GM21619 (cell line): ENCODE measurements at regions not wholly inside any gene's neighbourhood (a gene's known extent, or its start where the extent isn't known, plus 50 kb on each side); places are given as distances from the start of the nearest gene placed in this dataset.
A peak's percentile ranks its signal among the peaks of the same experiment; 100 is the strongest.

Experiments used
- ATAC-seq: cut with Tn5 transposase; IDR thresholded peaks from one replicate; pipeline ENCODE4 v1.9.1; 2021; ENCODE audit not compliant: unreplicated experiment

GRCh38 chr17:14776791-14777190, 475.9 kb downstream of the HS3ST3B1 start:
- no peak for ATAC-seq

DNA sequence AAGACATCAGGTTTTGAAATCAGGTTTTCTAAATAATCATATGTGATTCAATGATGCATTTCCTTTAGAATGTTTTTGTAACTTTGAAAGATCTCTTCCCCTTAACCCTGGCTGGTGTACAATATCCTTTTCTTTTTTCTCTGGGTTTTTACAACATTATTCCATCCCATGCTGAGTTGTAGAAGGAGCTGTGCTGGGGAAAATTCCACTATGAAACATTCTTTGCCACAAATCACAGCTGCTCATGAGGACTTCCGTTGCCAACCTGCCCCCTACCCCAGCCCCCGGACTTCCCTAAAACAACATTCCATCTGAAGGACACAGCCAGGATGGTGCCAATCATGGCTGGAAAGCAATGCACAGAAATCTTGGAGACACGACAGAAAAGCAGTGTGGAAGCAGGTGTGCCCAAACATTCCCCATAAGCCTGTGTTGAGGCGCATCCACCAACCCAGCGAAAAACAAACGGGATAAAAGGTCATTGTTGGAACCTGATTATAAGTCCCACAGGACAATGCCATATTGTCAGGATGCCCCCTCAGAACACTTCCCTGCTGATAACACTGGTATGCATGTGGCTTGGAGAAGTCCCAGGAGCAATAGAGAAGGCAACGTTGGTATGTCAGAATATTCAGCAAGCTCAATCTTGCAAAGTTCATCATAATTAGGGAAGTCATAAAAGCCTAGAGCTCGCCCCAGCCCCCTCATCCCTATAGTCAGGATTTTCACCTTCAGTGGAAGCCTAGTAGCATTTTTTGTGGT, 475.0 kb downstream of the HS3ST3B1 start:
- no peak for ATAC-seq

DNA sequence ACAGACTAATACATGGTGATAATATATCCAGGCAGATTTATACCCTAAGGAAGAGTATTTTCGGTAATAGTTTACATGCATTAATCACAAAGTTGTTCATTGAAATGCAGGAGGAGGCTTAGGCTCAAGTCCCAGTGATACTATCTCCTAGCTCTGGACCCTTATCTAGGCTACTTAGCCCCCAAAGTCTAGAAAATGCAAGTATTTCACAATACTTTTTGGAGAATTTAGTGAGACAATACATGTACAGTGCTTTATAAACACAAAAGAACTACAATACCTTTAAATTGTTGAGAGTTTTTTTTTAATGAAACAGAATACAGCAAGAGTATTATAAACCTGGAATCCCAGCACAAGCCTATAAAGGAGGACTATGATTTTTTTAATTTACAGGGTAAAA, 473.9 kb downstream of the HS3ST3B1 start:
- ATAC-seq = no peak

DNA sequence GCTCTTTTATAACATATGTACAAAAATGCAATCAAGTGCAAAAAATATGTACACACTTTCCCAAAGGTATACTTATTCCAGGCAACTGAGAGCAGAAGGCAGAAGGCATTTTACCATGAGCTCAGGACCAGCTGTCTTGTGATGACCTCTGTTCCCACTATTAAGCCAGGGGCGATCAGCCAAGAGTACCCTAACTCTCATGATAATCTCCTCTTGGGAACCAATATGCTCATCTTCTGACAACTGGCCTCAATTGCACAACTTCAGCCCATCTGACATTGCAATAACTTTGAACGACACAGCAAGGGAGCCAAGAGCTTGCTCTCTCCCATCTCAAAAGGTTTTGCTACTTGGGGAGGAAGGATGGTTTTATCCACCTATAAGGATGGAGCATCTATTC, 471.9 kb downstream of the HS3ST3B1 start:
- no peak for ATAC-seq

DNA sequence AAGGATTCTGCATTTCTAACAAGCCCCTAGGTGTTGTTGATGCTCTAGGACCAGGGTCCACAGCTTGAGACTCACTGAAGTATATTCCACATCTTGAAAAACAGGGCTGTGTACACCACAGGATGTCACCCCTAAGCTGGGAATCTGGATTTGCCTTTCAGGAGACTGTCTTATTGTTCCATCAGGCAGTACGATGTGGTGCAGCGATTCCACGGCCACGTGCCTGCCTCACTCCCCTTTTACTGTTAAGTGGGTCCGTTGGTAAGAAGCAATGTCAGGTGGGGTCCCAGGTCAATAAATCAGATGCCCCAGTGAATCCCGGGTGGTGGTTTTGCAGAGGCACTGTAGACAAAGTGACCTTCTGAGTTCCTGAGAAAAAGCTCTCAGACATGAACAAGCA, 470.7 kb downstream of the HS3ST3B1 start:
- no peak for ATAC-seq

DNA sequence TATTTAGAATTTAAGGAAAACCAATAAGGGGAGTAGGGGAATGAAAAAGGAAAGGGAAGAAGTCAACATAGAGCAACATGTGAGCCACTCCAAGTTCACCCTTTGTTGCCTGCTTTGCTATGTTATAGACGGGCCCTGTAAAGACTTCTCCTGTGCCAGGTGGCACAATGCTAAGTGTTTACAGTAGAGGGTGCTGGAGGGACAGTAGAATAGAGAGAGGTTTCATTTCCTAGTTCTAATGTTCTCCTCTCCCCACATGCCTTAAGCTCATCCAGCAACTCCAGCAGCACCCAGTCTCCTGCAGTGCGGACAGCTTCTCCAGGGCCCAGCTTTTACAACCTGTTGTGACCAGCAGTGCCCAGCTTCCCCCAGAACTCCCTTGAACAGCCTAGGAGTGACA, 468.0 kb downstream of the HS3ST3B1 start:
- no peak for ATAC-seq

- no peak for ATAC-seq
Observed at GRCh38 chr17:14762736-14763479, 462.0 kb downstream of the HS3ST3B1 start.

- no peak for ATAC-seq
Observed at GRCh38 chr17:14760719-14761411, 460.0 kb downstream of the HS3ST3B1 start.

- no peak for ATAC-seq
Observed at GRCh38 chr17:14760212-14760611, 459.3 kb downstream of the HS3ST3B1 start.

DNA sequence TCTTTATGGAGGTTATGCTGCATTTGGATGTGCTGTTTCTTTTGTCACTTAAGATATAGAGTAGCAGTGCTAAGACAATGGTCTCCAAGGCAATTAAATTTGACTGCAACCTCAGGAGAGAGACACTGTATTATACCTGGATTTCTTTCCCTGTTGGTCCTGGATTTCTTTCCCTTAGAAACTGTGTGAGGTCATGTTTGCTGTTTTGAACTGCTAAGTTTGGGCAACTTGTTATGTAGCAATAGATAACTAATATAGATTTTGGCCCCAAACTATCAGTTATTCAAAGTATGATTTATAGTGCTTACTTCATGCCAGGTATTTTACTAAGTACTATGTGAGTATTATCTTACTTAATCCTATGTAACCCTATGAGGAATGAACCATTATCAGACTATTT, 458.4 kb downstream of the HS3ST3B1 start:
- no peak for ATAC-seq

DNA sequence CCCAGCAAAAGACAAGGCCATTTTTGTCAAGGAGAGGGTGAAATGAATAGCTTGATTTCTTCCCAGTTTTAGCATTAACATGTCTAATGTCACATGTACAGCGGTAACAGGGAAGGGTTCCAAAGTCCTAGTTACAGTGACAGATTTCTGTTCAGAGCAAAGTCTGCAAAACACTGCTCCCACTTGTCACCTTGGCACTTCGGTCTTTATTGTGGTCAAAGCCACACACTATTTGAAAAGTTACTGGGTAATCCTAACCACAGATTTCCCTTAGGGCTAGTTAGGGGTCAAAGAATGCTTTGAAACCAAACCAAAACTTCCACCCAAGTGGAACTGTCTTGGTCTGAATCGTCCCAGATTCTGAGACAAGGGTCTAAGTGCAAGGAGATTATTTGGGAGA, 455.6 kb downstream of the HS3ST3B1 start:
- no peak for ATAC-seq

DNA sequence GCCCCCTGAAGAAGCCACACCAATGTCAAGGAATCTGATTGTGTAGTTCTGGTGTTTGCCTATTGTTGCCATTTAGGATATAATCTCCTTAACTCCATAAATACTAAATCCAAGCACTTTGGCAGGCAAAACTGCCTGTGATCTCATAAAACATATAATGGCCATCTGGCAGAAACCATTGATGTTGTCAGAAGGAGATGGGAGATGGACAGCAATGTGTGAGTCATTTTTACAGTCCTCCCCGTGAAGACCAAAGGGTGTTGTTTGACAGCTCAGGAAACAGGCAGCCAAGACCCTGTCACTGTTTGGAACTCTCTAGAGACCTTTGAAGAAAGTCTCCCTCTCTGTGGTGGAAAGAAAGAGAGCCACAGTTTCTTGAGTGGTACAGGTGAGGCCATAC, 454.1 kb downstream of the HS3ST3B1 start:
- ATAC-seq = no peak

DNA sequence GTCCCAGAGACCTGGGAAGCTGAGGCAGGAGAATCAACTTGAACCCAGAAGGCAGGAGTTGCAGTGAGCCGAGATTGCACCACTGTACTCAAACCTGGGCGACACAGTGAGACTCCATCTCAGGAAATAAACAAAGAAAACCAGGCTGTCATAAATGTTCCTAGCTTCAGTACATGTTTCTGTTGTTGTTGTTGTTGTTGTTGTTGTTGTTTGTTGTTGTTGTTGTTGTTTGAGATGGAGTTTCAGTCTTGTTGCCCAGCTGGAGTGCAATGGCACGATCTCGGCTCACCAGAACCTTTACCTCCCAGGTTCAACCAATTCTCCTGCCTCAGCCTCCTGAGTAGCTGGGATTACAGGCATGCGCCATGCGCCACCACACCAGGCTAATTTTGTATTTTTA, 452.5 kb downstream of the HS3ST3B1 start:
- ATAC-seq = no peak

DNA sequence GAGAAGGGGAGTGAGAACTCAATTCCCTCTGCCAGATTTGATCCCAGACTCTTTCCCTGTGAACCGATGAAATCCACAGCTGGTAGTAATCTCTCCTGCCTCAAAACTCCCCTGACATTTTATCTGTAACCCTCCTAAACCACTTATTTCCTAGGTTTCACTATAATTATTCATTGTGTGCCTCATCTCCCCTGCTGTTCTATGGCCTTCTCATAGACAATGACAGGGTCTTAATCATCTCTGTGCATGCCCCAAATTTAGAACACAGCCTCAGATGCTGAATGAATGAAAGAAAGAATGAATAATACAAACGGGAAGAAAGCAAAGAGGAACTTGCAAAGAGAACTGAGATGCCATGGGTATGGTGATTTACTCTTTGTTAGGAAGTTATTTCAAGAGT, 451.1 kb downstream of the HS3ST3B1 start:
- ATAC-seq = no peak

- ATAC-seq = no peak
Observed at GRCh38 chr17:14750866-14751265, 450.0 kb downstream of the HS3ST3B1 start.

- ATAC-seq = no peak
Observed at GRCh38 chr17:14749269-14749668, 448.4 kb downstream of the HS3ST3B1 start.

DNA sequence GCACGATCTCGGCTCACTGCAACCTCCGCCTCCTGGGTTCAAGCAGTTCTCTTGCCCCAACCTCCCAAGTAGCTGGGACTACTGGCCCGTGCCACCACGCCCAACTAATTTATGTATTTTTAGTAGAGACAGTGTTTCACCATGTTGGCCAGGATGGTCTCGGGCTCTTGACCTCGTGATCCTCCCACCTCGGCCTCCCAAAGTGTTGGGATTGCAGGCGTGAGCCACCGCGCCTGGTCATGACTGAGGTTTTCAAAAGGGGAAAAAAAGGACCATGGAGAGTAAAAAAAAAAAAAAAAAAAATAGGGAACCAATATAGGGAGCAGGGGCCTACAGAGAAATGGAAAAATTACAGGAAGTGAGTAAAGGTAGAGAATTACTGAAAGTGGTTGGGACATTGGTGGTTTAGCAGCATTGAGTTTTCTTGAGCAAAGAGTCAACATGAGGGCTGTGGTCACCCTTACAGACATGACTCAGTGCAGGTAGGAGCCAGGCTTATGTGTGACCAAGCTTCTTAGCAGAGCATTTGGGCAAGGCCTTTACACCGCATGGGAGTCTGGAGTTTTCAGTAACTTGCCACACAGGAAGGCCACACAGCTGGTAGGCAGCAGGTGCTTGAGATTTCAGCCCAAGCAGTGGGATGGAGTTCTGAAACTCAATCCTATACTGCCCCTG, 447.3 kb downstream of the HS3ST3B1 start:
- peak; percentile 75 for ATAC-seq

GRCh38 chr17:14747603-14747950, 446.7 kb downstream of the HS3ST3B1 start:
- no peak for ATAC-seq

DNA sequence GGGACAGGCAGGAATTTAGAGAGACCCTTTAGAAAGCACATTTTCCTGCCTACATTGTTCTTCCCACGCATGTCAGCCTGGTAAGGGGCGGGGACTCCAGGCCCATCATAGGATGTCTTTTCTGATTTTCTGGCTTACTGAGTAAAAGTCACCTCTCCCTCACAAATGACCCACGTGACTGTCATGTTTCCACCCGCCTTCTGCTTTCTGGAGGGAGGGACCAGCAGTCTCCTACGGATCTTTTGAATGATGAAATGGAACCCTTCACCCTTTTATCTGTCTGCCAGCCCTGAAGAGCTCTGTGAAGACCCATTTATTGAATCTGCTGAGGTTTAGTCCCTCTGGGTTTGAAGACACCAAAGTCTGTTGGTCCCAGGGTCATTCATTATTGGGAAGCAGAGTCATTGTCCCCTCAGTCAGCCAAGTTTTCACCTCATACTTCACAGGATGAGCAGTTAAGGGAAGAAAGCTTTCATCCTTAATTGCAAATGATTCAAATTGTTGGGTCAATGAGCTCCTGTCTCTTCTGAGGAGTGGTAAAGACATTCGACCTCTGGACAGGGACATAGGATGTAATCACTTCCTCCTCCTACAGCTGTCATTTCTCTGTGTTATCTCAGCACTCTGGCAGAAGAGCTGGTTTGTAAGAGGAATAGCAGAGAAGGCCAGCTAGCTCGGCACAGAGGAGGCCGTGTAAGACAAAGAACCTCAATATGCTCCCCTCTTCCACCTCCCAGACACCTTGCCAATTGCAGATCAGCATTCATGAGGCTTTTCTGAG, 446.1 kb downstream of the HS3ST3B1 start:
- no peak for ATAC-seq

DNA sequence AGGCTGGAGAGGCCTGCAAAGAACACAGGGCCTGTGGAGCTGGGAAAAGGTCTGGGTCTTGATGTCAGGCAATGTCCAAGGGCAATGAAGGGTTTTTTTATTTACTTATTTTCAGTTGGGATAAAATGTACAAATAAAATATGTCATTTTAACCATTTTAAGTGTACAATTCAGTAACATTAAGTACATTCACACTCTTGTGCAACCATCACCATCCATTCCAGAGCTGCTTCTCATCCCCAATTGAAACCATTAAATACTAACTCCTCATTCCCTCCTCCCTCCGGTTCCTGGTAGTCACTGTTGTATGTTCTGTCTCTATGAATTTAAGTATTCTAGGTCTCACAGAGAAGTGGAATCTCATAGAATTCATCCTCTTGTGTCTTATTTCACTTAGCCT, 444.7 kb downstream of the HS3ST3B1 start:
- ATAC-seq = no peak
